GM12892 (cell line): ENCODE measurements at regions not wholly inside any gene's neighbourhood (a gene's known extent, or its start where the extent isn't known, plus 50 kb on each side); places are given as distances from the start of the nearest gene placed in this dataset.

Experiments
- POLR2A ChIP-seq: IDR thresholded peaks from 2 replicates; pipeline ENCODE4 v1.6.1; 2011; ENCODE audit warnings: low read depth, low read length, control low read depth
- POLR2AphosphoS5 ChIP-seq: IDR thresholded peaks from 2 replicates; pipeline ENCODE4 v1.6.1; 2011; ENCODE audit warnings: low read depth, low read length, control low read depth
- TAF1 ChIP-seq: IDR thresholded peaks from 2 replicates; pipeline ENCODE4 v1.6.1; 2011; ENCODE audit warnings: low read depth, mild to moderate bottlenecking, control low read depth, low read length, borderline replicate concordance

DNA sequence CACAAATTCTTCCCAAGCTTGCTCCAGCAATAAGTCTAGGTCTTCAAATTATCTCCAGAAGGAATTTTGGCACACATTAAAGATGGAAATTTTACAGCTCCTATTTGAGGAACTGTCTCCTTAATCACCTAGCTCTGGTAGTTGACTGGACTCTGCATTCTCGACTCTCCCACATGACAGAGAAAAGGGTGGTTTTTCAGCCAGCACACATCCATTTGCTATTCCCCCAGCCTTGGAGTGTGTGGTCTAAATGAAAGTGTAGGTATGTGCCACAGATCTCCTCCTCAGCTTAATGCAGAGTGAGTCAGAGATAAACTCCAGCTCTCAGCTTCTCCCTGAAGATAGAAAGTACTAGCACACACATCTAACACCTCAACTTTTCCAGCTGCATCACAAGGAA lies 62.2 kb upstream of the ALCAM start:
- no peak for TF ChIP-seq POLR2AphosphoS5
- no peak for TF ChIP-seq TAF1
- no peak for TF ChIP-seq POLR2A
